Stimulated activated CD4-positive, alpha-beta T cell treated with anti-CD3 and anti-CD28 coated beads, TNF-alpha, amount 100 ng/mL, for 24 hours (primary cell): ENCODE measurements at regions not wholly inside any gene's neighbourhood (a gene's known extent, or its start where the extent isn't known, plus 50 kb on each side); places are given as distances from the start of the nearest gene placed in this dataset.

Experiments used
- DNase-seq, 3 experiments: peaks; one replicate each; pipeline ENCODE4 v3.0.0-alpha.2; 2020; ENCODE audit warnings: low read depth in 3 of 3

DNA sequence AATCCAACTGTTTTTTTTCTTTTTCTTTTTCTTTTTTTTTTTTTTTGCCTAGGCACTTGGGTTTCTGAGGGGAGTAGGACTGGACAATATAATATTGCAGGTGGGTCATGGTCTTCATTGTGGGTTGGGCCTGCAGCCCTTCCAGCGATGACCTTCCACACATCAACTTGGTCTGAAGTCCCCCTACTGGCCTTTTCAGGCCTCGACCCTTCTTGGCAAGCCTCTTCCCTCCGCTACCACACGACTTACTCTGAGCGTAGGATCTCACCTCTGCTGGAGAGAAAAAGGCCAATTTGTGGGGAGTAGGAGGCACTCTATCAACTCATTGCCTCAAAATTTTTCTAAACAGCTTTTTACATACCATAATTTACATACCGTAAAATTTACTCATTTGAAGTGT is 51.1 kb upstream of the GRIK3 start:
- DNase-seq, result no peak

DNA sequence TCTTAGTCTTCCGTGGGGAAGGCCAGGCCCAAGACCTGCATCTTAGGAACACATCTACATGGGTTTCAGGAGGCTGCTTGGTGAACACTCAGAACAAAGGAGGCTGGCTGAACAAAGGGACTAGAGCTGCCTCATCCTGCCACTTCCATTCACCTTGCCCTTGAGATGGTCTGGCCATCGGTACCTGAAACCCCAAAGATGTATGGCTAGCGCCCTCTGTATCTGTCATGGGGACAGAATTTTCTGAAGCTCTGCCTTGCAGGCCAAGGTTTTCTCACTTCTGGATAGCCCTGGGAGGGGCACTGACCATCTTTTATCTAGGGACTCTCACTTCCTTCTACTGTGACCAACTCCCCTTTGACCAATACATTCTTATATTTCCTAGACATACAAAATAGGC is 55.4 kb upstream of the GRIK3 start:
- no peak for DNase-seq

DNA sequence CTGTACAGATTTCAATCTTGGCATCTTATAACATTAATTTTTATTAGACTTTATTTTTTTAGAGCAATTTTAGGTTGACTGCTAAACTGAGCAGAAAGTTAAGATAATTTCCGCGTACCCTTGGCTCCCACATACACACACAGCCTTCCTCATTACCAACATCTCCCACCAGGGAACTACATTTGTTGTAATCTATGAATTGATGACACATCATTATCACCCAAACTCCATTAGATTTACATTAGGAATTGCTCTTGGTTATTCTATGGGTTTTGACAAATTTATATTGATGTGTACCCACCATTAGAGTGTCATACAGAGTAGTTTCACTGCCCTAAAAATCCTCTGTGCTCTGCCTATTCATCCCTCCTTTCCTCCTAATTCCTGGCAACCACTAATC is 56.4 kb upstream of the GRIK3 start:
- DNase-seq, result no peak

DNA sequence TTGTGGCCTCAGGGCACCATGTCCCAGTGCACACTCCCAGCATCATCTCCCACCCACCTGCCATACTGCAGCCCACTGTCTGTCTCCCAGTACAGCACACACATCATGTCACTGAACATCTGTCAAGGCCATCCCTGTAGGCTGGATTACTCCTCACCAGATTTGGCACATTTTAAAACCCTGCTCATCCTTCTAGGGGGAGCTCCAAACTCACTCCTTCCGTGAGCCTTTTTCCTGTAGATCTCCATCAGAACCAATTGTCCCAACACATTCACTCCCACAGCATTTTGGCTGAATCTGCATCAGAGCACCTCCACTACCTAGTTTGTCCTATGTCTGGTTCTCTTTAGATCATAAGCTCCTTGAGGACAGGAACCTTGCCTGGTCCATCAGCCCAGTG is 58.6 kb upstream of the GRIK3 start:
- DNase-seq, result no peak

DNA sequence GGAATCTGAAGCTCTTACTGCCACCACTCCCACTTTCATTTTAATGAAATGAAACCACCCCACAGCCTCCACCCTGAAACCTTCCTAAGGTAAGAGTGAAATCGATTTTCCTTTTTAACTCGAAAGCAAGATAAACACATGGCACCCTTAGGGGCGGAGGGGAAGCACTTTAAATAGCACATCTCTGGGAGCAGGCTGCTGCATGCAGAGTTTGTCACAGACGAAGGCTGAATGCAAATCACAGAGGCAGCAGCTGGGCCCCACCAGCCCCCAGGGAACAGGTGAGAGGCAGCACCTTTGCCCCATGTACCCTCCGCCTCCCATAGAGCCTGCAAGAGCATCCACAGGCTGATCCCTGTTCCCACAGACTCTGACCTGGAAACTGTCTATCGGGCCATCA is 60.0 kb upstream of the GRIK3 start:
- no peak for DNase-seq

DNA sequence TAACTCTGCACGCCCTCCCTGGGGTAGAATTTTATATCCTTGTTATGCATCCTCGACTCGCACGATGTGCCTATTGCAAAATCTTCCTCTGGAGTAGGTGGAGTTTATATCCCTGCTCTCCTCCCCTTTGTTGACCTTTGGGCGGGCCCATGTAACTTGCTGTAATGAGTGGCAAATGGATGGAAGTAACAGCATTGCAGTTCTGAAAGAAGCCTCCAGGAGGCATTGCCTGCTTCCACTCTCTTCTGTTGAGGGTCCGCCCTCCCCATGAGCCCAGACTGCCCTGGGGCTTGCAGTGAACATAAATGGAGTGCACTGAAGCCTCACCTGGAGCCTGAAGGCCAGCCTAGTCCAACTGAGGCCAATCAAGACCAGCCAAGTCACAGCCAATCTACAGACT is 62.2 kb upstream of the GRIK3 start:
- no peak for DNase-seq

DNA sequence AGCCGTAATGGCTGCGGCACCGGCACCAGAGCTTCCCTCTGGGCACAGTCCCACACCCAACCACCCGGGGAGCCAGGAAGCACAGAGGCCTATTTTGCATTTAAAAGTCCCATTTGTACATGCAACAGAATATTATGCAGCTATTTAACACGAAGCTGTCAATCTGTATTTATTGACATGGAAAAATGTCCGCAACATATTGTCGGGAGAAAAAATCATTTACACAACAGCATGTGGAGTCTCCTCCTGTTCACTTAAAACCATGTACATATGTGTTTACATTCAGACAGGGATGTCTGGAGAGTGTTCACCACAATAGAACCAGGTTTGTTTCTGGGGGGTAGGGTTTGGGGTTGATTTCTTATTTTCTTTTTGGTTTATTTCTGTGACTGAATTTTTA is 63.4 kb upstream of the GRIK3 start:
- DNase-seq, result no peak

DNA sequence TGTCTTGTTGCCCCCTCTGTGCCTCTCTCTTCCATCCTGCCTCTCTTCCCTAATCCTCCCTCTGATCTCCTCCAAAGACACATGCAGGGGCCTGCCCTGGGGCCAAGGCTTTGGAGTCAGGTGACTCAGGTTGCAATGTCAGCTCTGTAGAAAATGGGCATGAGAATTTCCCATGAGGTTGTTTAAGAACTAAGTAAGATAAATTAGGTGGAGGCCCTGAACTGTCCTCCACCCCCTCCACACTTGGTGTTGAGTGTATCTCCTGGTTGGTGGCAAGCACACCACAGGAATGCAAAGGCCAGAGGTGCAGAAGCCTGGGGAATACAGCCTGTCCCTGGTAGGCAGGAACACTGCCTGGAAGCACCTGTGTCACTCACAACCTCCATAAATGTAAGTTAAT is 63.9 kb upstream of the GRIK3 start:
- no peak for DNase-seq

DNA sequence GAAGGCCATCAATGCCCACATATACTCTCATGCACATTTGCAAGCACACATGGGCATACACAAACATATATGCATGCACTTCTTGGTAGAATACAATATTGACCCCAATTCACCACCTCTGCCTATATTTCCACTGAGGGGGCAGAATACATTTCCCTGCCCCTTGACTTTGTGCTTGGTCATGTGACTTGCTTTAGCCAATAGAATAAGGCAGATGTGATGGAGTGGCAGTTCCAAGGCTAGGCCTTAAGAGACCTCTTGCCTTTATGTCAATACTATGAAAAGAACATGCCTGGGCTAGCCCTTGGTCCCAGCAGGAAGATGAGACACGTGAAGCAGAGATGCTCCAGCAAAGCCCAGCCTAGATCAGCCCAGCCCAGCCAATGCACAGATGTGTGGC is 66.0 kb upstream of the GRIK3 start:
- DNase-seq, result no peak

DNA sequence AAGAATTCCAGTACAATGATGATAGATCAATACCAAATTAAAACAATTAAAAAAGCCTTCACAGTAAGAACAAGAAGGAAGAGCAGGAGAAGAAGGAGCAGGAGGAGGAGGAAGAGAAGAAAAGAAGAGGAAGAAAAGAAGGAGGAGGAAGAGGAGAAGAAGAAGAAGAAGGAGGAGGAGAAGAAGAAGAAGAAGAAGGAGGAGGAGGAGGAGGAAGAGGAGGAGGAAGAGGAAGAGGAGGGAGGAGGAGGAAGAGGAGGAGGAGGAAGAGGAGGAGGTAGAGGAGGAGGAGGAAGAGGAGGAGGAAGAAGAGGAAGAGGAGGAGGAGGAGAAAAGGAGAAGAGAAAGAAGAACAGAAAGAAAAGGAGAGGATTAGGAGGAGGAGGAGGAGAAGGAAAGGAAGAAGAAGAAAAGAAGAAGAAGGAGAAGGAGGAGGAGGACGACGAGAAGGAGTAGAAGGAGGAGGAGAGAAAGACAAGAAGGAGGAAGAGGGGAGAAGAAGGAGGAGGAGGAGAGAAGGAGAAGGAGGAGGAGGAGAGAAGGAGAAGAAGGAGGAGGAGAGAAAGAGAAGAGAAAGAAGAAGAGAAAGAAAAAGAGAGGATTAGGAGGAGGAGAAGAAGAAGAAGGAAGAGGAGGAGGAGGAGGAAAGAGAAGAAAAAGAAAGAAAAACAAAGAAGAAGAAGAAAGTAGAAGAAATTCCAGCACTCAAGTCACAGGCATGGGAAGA is 68.5 kb upstream of the GRIK3 start:
- no peak for DNase-seq

DNA sequence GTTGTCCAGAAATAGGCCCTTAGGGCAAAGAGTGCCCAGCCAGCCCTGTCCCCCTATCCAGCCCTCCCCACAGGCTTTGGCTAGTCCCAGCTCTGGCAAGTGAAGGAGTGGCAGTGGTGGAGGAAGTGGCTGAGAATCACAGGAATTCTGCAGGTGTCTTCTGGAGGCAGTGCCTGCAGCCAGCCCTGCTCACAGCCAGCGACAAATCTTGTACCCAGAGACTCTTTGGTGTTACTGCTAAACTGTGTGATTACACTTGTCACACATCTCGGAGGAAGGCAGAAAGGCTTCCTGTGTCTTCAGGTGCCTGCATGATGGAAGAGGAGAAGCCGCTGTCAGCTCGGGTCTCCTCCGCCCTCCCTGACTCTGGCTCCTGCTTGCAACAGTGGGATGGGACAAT is 71.6 kb upstream of the GRIK3 start:
- no peak for DNase-seq

DNA sequence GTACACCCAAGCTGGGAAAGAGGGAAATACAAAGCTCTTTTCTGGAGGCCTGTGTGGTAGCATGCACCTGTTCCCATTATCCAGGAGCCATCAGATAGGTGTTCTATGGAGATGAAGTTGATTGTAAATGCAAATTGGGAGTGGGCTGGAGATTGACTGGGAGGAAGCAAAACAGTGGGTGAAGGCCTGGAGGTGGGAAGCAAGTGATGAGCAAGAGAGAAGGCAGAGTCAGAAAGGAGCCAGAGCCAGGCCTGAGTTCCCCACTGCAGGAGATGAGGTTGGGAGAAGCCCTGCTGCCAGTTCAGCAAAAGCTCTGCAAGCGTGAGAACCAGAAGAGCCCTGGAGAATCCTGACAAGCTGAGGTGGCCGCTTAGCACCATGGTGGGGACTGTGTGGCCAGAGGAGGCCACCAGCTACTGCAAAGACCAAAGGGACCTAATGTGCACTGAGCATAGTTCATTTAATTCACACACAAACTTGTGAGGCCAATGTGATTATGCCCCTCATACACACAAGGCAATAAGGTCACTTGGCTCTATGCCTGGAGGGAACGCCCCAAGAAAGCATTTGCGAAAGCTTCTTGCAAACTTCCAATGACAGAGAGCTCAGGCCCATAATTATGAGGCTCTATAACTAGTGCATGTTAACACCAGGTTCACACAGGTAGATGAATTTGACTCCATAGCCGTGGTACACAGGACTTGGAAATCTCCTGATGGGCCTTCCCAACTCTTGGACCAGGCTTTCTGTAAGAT is 73.0 kb upstream of the GRIK3 start:
- no peak for DNase-seq

DNA sequence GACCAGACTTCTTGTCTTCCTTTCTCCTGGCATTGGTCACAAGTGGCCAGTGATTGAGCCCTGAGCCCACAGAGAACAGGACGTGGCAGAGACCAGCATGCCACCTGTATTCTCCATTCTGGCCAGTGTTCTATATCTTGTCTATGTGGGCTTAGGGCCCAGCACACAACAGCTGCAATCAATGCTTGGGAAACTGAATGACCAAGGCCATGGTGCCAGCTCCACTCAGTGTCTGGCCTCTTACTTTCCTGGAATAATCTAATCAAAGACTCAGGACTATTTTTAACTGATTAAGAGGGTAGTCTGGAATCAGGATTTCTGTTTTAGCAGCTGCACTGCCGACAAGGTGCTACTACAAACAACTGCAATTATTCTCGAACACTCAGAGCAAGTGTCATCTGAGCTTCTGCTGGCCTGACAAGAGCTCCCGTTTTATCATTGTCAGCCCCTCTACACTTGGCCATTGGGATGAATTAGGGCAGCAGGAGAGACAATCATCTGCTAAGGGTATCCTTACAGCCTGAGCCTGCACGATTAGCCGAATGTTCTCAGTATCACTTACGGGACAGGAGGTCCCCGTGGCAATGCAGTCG is 74.4 kb upstream of the GRIK3 start:
- no peak for DNase-seq

DNA sequence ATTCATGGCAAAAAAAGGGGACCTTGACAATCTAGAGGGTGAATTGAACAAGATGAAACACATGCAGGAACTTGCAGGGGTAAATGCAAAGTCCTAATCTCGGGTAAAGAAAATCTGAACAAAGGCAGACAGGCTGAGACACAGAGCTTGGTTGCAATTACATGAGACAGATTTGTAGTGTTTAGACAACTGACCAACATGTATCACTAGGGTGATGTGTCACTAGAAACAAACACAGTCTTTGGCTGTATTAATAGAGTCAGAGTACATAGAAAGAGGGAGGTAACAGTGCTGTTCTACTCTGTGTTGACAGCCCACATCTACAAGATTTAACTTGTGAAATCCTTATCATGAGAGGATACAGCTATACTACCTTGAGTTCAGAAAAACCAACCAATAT is 78.1 kb upstream of the GRIK3 start:
- DNase-seq, result no peak

DNA sequence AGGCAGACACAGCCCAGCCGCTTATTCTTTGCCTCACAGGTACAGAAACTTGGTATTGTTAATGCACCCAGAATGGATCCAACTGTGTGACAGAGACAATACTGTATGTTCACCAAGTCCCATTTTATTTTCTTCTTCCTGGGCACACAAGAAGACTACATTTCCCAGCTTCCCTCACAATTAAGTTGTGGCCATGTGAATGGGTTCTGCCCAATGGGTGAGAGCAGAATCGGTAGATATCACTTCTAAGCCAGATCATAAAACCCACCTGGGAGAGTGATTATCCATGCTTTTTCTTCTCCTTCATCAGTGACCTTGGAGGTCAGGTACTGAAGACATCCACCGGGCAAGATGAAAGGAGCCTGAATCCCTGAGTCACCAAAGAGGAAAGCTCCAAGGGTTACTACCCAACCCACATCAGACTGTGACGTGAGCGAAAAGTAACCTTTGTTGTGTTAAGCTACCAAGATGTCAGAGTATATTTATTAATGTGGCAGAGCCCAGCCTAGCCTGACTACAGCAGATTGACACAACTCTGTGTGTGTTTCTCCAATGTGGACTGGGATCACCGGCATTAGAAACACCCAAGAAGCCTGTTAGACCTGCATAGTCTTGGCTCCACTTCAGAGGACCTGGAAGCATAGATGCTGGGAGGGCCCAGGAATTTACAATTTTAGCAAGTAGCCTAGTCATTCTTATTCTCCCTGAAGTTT is 79.1 kb upstream of the GRIK3 start:
- no peak for DNase-seq

DNA sequence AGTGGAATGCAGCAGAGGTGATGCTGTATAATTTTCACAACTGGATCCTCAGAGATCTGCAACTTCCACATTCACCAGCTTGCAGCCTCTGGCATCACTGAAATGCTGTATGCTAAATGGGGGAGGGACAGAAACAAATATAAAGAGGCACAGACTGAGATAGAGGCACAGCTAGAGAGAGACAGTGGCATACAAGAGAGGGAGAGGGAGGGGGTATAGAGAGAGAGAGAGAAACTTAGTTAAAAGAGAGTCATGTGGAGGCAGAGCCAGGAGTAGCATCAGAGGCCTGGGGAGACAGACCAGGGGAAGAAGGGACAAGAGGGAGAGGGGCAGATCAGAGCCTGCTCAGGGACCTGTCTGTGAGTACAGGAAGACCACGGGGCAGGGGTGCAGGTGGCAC is 84.5 kb upstream of the GRIK3 start:
- no peak for DNase-seq

DNA sequence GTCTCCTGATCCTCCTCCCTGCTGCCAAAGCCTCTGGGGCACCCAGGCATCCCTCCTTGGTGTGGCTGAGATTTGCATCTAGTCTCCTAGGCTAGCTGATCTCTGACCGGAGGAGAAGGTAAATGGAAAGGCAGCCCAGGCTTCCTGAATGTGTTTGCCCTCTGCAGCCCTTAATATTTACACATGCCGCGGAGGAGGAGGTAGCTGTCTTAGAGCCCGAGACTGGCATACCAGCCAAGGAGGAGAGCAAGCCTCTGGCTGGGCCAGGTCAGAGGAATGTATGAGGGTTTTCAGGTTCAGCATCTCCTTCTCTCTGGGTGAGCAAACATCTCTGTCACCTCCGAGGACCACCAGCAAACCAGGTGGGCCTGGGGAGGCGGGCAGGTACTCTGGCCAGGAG is 86.0 kb upstream of the GRIK3 start:
- DNase-seq, result no peak

DNA sequence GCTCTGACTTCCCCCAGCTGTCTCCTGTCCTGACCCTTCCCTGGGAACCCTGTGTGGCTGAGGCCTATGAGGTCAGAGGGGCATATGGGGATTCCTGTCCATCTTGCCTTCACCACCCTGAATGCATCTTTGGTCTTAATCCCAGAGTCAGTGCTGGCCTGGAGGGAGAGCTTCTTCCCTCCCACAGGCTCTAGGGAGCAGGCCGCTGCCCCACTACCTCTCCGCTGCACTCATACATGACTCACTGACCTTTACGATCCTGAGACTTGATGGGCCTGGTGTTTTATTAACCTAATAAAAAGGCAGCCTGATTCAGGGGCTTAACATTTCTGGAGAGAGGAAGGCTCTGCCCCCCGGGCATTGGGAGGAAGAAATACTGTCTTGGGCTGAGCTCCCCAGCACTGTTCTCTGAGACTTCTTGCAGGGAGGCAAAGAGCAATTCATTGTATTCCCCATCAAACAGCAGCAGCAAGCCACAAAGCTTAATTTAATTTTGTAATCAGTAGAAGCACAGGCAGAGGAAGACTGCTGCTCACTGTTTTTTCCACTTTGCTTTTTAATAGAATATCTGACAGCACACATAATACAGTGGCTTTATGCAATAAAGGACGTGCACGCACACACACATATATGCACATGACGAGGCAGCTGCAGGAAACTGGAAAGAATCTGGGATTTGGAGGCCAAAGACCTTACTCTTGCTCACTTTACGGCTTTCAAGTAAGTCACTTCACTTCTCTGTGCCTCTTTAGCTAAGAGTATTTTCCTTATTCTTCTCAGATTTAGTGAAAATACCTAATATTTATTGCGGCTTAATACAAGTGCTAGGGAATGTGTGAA is 89.2 kb upstream of the GRIK3 start:
- no peak for DNase-seq

DNA sequence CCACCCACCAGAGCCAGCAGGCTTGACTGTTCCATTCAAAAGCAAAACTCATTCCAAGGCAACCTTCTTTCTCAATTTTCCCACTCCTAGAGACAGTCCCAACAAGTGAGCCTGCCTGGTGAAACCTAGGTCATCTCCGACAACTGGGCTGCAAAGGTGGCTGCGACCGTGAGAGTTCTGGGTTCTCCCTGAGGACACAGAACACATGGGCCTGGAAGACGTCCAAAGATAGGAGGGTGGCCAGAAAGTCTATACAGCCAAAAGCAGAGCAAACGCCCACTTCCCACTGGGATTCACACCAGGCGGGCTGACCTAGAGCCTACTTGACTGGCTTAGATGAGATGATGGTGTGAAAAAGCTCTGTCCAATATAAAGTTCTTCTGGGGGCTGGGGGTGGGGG is 90.2 kb upstream of the GRIK3 start:
- DNase-seq, result no peak

DNA sequence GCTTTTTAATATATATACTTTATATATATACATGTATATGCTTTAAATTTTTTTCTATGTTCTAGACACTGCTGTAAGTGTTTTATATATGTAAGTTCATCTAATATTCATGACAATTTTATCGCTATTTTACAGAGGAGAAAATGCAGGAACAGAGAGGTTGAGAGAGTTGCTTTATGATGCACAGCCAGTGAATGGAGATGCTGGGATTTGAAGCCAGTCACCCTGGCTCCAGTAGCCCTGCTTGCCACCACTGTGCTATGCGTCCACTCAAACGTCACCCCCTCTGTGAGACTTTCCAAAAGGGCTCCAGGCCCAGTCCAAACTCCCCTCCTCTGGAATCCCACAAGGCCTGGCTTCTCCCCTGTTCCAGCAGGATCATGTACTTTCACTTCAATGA is 91.0 kb upstream of the GRIK3 start:
- no peak for DNase-seq

DNA sequence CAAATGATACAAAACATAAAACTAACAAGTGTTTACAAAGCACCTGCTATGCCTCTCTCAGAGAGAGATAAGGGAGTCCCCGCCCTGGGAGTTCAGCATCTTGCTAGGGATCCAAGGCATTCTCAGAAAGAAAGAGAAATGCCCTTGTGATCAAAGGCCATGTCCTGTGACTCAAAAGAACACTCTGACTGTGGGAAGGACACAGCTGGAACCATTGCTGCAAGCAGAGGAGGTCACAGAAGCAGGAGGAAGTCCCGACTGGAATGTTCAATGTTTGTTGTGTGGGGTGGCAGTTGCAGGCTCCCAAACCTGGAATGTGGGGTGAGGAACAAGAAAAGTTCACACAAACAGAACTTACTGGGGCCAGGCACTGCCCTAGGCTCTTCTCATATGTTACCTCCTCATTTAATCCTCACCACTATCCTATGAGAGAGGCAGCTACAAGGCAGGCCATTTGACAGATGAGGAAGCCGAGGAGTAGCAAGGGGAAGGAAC is 93.0 kb upstream of the GRIK3 start:
- no peak for DNase-seq

DNA sequence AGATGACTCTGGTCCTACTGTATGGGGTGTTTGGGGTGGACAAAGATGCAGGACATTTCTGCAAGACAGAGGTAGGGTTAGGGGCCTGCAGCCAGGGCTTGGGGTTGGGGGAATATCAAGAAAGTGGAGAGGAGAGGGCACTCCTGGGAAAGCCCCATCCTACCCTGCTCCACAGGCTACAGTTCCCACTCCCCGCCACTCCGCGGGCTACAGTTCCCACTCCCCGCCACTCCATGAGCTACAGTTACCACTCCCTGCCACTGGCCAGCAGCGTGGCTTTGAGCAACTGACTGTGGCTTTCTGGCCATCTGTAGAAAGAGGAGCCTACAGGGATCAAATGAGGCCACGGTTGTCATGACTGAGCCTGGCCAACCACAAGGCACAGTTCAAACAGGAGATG is 93.8 kb upstream of the GRIK3 start:
- DNase-seq, result no peak
